HepG2 (cell line): ENCODE measurements at regions not wholly inside any gene's neighbourhood (a gene's known extent, or its start where the extent isn't known, plus 50 kb on each side); places are given as distances from the start of the nearest gene placed in this dataset.

Experiments used
- ATAC-seq: fragments of 200-7000 bp; cut with Tn5 transposase; 3 replicates; pipeline ENCODE4 v1.9.1; 2020; ENCODE audit warnings: mild to moderate bottlenecking, moderate library complexity
- BruUV-seq: library from RNA; stranded (reverse); fragments of 400-500 nt; replicated peaks from 2 replicates; lab custom pipeline; 2021; lab: Mats Ljungman, UMichigan
- CTCF ChIA-PET: fragments of 300-600 bp; formaldehyde crosslinking; extraction: SDS; loops from one replicate; lab custom pipeline; 2021; ENCODE audit warnings: low total read pairs, inconsistent platforms, low intra/inter-chr PET ratio; lab: Yijun Ruan, JAX
- POLR2A ChIA-PET: fragments of 350-600 bp; sonication (Branson Sonifier 250); formaldehyde crosslinking; loops from one replicate; lab custom pipeline; 2020; ENCODE audit warnings: antibody characterized with exemption, inconsistent platforms; lab: Yijun Ruan, JAX
- DNase-seq: peaks from one replicate; pipeline ENCODE4 v3.0.0-alpha.2; 2015; ENCODE audit warnings: low spot score
- FAIRE-seq: peaks from 3 replicates; lab custom pipeline; 2011; peaks lifted over from hg19 to GRCh38; lab: Jason Lieb, UNC
- H2AFZ ChIP-seq: one replicate; pipeline ENCODE4 v1.6.1; 2011; ENCODE audit warnings: low read length, inconsistent platforms
- H3K27ac ChIP-seq: fragments of 300-600 bp; 3 replicates; pipeline ENCODE4 v1.8.0; 2011; ENCODE audit warnings: mixed run types, mild to moderate bottlenecking, mixed read lengths, low read length, inconsistent platforms; ENCODE audit not compliant: insufficient read depth; ENCODE audit errors: extremely low read length
- H3K27me3 ChIP-seq, 2 experiments: fragments of 200-600 bp in 1 of 2; 2 replicates in 1 of 2; 3 replicates in 1 of 2; pipeline versions ENCODE4 v1.6.0 to v1.8.0; 2011; ENCODE audit warnings: low read length in 2 of 2, mild to moderate bottlenecking in 2 of 2, moderate library complexity in 2 of 2, inconsistent platforms in 1 of 2; ENCODE audit not compliant: insufficient read depth in 2 of 2, control insufficient read depth in 1 of 2
- H3K36me3 ChIP-seq, 2 experiments: fragments of 200-600 bp in 1 of 2; replicated peaks in 1 of 2; 2 replicates in 1 of 2; 3 replicates in 1 of 2; pipeline versions ENCODE4 v1.5.1 to v1.8.0; 2011; ENCODE audit warnings: low read length in 2 of 2, inconsistent platforms in 1 of 2; ENCODE audit not compliant: insufficient read depth in 2 of 2, control insufficient read depth in 1 of 2
- H3K4me1 ChIP-seq: 2 replicates; pipeline ENCODE4 v1.5.1; 2012; ENCODE audit warnings: low read length, inconsistent platforms; ENCODE audit not compliant: insufficient read depth
- H3K4me2 ChIP-seq: 2 replicates; pipeline ENCODE4 v1.6.0; 2011; ENCODE audit warnings: low read depth, low read length, inconsistent platforms
- H3K4me3 ChIP-seq, 3 experiments: fragments of 200-600 bp in 1 of 3; sonication (generic), shearing (Covaris generic) in 1 of 3; replicated peaks in 1 of 3; 2 replicates each; pipeline ENCODE4 v1.5.1; 2011 to 2016; ENCODE audit warnings: low read length in 3 of 3, inconsistent platforms in 2 of 3, low read depth in 2 of 3, mild to moderate bottlenecking in 2 of 3, control low read depth in 1 of 3, mixed read lengths in 1 of 3; ENCODE audit not compliant: insufficient read depth in 1 of 3
- H3K79me2 ChIP-seq: one replicate; pipeline ENCODE4 v1.6.1; 2011; ENCODE audit warnings: low read length, inconsistent platforms; ENCODE audit not compliant: insufficient read depth
- H3K9ac ChIP-seq: 2 replicates; pipeline ENCODE4 v1.6.0; 2011; ENCODE audit warnings: mild to moderate bottlenecking, low read depth, low read length, inconsistent platforms; ENCODE audit not compliant: insufficient read depth
- H3K9me3 ChIP-seq: 2 replicates; pipeline ENCODE4 v1.5.1; 2012; ENCODE audit warnings: mild to moderate bottlenecking, low read length
- H4K20me1 ChIP-seq: 2 replicates; pipeline ENCODE4 v1.6.0; 2011; ENCODE audit warnings: inconsistent platforms, mild to moderate bottlenecking, low read length, moderate library complexity; ENCODE audit not compliant: insufficient read depth
- DMAP1 ChIP-seq: IDR thresholded peaks from 2 replicates; pipeline ENCODE4 v1.6.1; 2016
- GATAD2A ChIP-seq: IDR thresholded peaks from 2 replicates; pipeline ENCODE4 v1.6.1; 2016
- HOXA9 ChIP-seq: sonication (generic); formaldehyde crosslinking; IDR thresholded peaks from 2 replicates; pipeline ENCODE4 v1.8.1; 2022; ENCODE audit warnings: missing genetic modification reagents, mild to moderate bottlenecking, moderate library complexity, borderline replicate concordance
- KLF15 ChIP-seq: sonication (generic); formaldehyde crosslinking; IDR thresholded peaks from 2 replicates; pipeline ENCODE4 v1.8.1; 2023; ENCODE audit warnings: borderline replicate concordance, mild to moderate bottlenecking, inconsistent platforms, missing genetic modification reagents, mixed read lengths
- NCOA1 ChIP-seq: sonication (generic); formaldehyde crosslinking; IDR thresholded peaks from 2 replicates; pipeline ENCODE4 v1.9.0; 2021; ENCODE audit warnings: missing genetic modification reagents
- POLR2G ChIP-seq: fragments of 200-400 bp; formaldehyde crosslinking; IDR thresholded peaks from 2 replicates; pipeline ENCODE4 v1.6.1; 2018; ENCODE audit warnings: mild to moderate bottlenecking, low read depth, low read length, moderate library complexity
- PRDM15 ChIP-seq: sonication (generic); formaldehyde crosslinking; IDR thresholded peaks from 2 replicates; pipeline ENCODE4 v1.4.0; 2020; ENCODE audit warnings: missing genetic modification reagents
- RBM22 ChIP-seq: fragments of 200-400 bp; formaldehyde crosslinking; optimal IDR thresholded peaks from 2 replicates; pipeline ENCODE3; 2017; ENCODE audit warnings: mild to moderate bottlenecking, low read length, moderate library complexity
- SIX4 ChIP-seq: sonication (generic); formaldehyde crosslinking; IDR thresholded peaks from 2 replicates; pipeline ENCODE4 v1.4.0; 2020; ENCODE audit warnings: missing genetic modification reagents
- SOX13 ChIP-seq, 3 experiments: fragments of 450-650 bp in 1 of 3; sonication (generic) in 1 of 3; formaldehyde crosslinking in 1 of 3; IDR thresholded peaks in 2 of 3; conservative IDR thresholded peaks in 1 of 3; 2 replicates each; pipeline versions ENCODE4 v1.5.0 to v1.6.1; 2016 to 2020; ENCODE audit warnings: antibody characterized with exemption in 1 of 3, mild to moderate bottlenecking in 1 of 3, missing compliant biosample characterization in 1 of 3, missing genetic modification reagents in 1 of 3, moderate library complexity in 1 of 3
- SPEN ChIP-seq: sonication (generic); formaldehyde crosslinking; IDR thresholded peaks from 2 replicates; pipeline ENCODE4 v1.5.1; 2020; ENCODE audit warnings: low read depth, mild to moderate bottlenecking, missing genetic modification reagents
- ZMAT5 ChIP-seq: sonication (generic); formaldehyde crosslinking; IDR thresholded peaks from 2 replicates; pipeline ENCODE4 v1.5.0; 2020; ENCODE audit warnings: mild to moderate bottlenecking, low read depth, missing genetic modification reagents, borderline replicate concordance
- ZNF282 ChIP-seq: fragments of 450-650 bp; IDR thresholded peaks from 2 replicates; pipeline ENCODE4 v1.6.1; 2018; ENCODE audit not compliant: partially characterized antibody
- ZNF747 ChIP-seq: sonication (generic); formaldehyde crosslinking; IDR thresholded peaks from 2 replicates; pipeline ENCODE4 v1.8.1; 2023; ENCODE audit warnings: missing genetic modification reagents, mild to moderate bottlenecking, borderline replicate concordance
- WGBS: methylation state at CpG from one replicate; pipeline ENCODE4 v1.1.6; 2017; ENCODE audit warnings: low lambda C conversion rate; 5-methylcytosine and 5-hydroxymethylcytosine counted together
- in situ Hi-C: cut with HindIII; loops from 2 replicates; pipeline ENCODE4 v1.10.0; 2017; ENCODE audit warnings: low pct_unique_long_range_greater_than_20kb; ENCODE audit not compliant: extremely low pct_ligation_motif_present
- intact Hi-C: fragments of 100-400 bp; cut with micrococcal nuclease; formaldehyde crosslinking; loops from one replicate; pipeline ENCODE4 v1.10.0; 2022; ENCODE audit not compliant: unreplicated experiment

GRCh38 chr4:147042046-147042445, 96.4 kb upstream of the TTC29 start:
- no peak for DNase-seq
- Histone ChIP-seq H3K79me2 (no peaks in the 10 kb centered on the region), H2AFZ (no peak overlapping the region), H4K20me1 (no peaks in the 10 kb centered on the region)
- in situ Hi-C loops: no loop called here
- TF ChIP-seq KLF15 (CRISPR knock-in tag) (no peak), NCOA1 (no peak), SIX4 (no peak), PRDM15 (CRISPR knock-in tag) (no peak), ZMAT5 (CRISPR knock-in tag) (no peak), ZNF282 (no peak), SPEN (CRISPR knock-in tag) (no peak), SOX13 (IDR thresholded peaks at IDR 0.05) (no peak), SOX13 (CRISPR knock-in tag; conservative IDR thresholded peaks at IDR 0.05 in 1 of 2, IDR thresholded peaks at IDR 0.05 in 1 of 2) (no peak), RBM22 (no peak), POLR2G (no peak), GATAD2A (CRISPR knock-in tag) (no peak), DMAP1 (CRISPR knock-in tag) (no peak), HOXA9 (no peak), ZNF747 (CRISPR knock-in tag) (no peak)
- TF ChIP-seq, all 625 proteins: peak for 0
- CTCF ChIA-PET: no interaction called here
- no peak overlapping the region for H3K4me2 ChIP-seq
- FAIRE-seq: no peak
- no peak overlapping the region for H3K4me3 ChIP-seq
- H3K36me3 ChIP-seq: no peaks in the 10 kb centered on the region
- no peak overlapping the region for H3K9ac ChIP-seq
- intact Hi-C loops: no loop called here
- H3K4me1 ChIP-seq: no peaks in the 10 kb centered on the region
- no peaks in the 10 kb centered on the region for H3K9me3 ChIP-seq
- H3K27me3 ChIP-seq: no peaks in the 10 kb centered on the region; a peak in 2 of 5 replicates
- WGBS: 44% methylated on average over 1 of the region's 1 CpG
- H3K27ac ChIP-seq: no peak overlapping the region
- POLR2A ChIA-PET: no interaction called here
- no peak for ATAC-seq
- no TSS peak for BruUV-seq
